ENCODE measurements at regions not wholly inside any gene's neighbourhood (a gene's known extent, or its start where the extent isn't known, plus 50 kb on each side); places are given as distances from the start of the nearest gene placed in this dataset.

DNA sequence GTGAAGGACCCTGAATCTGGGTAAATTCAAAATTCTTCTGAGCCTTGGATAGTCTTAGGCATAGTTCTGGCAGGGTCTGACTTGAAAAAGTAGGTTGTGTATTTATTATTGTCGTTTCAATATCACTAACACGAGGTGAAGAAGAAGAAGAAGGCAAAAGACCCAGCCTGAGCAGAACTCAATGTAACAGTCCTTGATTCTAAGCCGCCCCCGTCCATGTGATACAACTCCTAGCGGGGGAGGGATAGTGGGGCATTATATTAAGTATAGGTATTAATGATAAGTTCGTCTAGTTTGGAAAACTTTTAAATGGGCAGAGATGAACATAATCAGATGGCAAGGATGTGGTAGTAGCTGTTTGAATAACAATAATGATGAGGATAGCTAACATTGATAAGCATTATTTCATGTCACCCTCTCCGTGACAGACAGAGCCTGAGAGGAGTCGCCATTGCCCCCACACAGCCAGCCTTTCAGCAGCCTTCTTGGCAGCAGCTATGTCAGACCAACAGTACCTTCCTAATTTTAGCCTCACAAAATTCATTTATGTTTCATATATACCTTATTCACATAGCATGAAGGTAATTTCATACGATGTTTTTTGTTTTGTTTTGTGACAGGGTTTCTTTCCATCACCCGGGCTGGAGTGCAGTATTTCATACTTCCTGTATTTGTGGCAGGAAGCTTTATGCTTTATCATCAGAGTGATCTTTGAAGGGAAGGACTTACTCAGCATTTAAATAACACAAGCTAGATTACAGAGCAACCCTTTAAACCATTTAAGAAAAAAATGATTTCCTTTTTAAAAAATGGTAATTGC lies 64.4 kb upstream of the NPAS1 start:
- in situ Hi-C loops (cut with HindIII; ENCODE audit: low pct_unique_long_range_greater_than_20kb, low sequenced_read_pairs) = no loop called here
- no peak overlapping the region for H3K4me3 ChIP-seq (ENCODE audit: low read depth in 2 of 2, low read length in 2 of 2)
- no peak for ATAC-seq

DNA sequence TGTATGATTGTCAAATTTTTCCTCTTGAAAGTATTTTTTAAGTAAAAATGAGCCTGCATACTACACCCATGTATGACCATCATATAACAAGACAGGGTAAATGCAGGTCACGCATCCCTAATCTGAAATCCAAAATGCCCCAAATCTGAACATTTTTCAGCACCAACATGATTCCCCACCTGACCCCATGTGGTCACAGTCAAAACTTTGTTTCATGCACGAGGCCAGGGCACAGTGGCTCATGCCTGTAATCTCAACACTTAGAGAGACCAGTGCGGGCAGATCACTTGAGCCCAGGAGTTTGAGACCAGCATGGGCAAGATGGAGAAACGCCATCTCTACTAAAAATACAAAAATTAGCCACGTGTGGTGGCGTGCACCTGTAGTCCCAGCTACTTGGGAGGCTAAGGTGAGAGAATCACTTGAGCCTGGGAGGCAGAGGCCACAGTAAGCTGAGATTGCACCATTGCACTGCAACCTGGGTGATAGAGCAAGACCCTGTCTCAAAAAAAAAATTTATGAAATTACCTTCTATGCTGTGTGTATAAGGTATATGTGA lies 63.7 kb upstream of the NPAS1 start:
- H3K4me3 ChIP-seq (ENCODE audit: low read depth in 2 of 2, low read length in 2 of 2) = no peak overlapping the region
- no peaks in the 10 kb centered on the region for H3K27me3 ChIP-seq (ENCODE audit: control insufficient read depth, insufficient read depth, low read length)
- H3K27ac ChIP-seq (ENCODE audit: low read length) = no peak overlapping the region
- BruUV-seq (replicated peaks) = no TSS peak
- ATAC-seq (no peak), DNase-seq (ENCODE audit: low read depth, low spot score) (no peak)
- in situ Hi-C loops (cut with HindIII; ENCODE audit: low pct_unique_long_range_greater_than_20kb, low sequenced_read_pairs) = no loop called here
- POLR2A ChIA-PET = interaction anchor here (0.5 to 0.6 kb wide), 3 partner anchors 11 to 83 kb away, joined by 3 to 15 read pairs (median 4); no protein-coding TSS in a partner anchor
- TF ChIP-seq TCF7L2 (IDR thresholded peaks at IDR 0.05; ENCODE audit: low read depth, low read length) = no peak
- TF ChIP-seq, protein P1, sequence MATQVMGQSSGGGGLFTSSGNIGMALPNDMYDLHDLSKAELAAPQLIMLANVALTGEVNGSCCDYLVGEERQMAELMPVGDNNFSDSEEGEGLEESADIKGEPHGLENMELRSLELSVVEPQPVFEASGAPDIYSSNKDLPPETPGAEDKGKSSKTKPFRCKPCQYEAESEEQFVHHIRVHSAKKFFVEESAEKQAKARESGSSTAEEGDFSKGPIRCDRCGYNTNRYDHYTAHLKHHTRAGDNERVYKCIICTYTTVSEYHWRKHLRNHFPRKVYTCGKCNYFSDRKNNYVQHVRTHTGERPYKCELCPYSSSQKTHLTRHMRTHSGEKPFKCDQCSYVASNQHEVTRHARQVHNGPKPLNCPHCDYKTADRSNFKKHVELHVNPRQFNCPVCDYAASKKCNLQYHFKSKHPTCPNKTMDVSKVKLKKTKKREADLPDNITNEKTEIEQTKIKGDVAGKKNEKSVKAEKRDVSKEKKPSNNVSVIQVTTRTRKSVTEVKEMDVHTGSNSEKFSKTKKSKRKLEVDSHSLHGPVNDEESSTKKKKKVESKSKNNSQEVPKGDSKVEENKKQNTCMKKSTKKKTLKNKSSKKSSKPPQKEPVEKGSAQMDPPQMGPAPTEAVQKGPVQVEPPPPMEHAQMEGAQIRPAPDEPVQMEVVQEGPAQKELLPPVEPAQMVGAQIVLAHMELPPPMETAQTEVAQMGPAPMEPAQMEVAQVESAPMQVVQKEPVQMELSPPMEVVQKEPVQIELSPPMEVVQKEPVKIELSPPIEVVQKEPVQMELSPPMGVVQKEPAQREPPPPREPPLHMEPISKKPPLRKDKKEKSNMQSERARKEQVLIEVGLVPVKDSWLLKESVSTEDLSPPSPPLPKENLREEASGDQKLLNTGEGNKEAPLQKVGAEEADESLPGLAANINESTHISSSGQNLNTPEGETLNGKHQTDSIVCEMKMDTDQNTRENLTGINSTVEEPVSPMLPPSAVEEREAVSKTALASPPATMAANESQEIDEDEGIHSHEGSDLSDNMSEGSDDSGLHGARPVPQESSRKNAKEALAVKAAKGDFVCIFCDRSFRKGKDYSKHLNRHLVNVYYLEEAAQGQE (IDR thresholded peaks at IDR 0.05; ENCODE audit: insufficient read depth in 1 of 2, low read depth in 2 of 2, low read length in 1 of 2) = no peak
- TF ChIP-seq POLR2AphosphoS5 (IDR thresholded peaks at IDR 0.05; ENCODE audit: low read depth, low read length) = no peak
- no peak for TF ChIP-seq SIN3A (IDR thresholded peaks at IDR 0.05; ENCODE audit: borderline replicate concordance, insufficient read depth, low read depth, low read length)
- TF ChIP-seq, protein P2, sequence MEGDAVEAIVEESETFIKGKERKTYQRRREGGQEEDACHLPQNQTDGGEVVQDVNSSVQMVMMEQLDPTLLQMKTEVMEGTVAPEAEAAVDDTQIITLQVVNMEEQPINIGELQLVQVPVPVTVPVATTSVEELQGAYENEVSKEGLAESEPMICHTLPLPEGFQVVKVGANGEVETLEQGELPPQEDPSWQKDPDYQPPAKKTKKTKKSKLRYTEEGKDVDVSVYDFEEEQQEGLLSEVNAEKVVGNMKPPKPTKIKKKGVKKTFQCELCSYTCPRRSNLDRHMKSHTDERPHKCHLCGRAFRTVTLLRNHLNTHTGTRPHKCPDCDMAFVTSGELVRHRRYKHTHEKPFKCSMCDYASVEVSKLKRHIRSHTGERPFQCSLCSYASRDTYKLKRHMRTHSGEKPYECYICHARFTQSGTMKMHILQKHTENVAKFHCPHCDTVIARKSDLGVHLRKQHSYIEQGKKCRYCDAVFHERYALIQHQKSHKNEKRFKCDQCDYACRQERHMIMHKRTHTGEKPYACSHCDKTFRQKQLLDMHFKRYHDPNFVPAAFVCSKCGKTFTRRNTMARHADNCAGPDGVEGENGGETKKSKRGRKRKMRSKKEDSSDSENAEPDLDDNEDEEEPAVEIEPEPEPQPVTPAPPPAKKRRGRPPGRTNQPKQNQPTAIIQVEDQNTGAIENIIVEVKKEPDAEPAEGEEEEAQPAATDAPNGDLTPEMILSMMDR (IDR thresholded peaks at IDR 0.05) = no peak
- CTCF ChIA-PET = interaction anchor here (0.5 kb wide), 1 partner anchor 75 kb away, joined by 3 read pairs; no protein-coding TSS in a partner anchor
- no peaks in the 10 kb centered on the region for H3K9me3 ChIP-seq (ENCODE audit: control insufficient read depth, insufficient read depth, low read depth, low read length)
- intact Hi-C loops (cut with micrococcal nuclease; ENCODE audit: unreplicated experiment) = no loop called here
- H3K36me3 ChIP-seq (ENCODE audit: control insufficient read depth, insufficient read depth, low read length) = no peaks in the 10 kb centered on the region
- peaks cover 21% of the 10 kb centered on the region for H3K4me1 ChIP-seq (ENCODE audit: control insufficient read depth, insufficient read depth, low read length)

More for the DNA sequence above, 64.4 kb upstream of the NPAS1 start:
- Histone ChIP-seq H3K4me1 (ENCODE audit: control insufficient read depth, insufficient read depth, low read length) (peaks cover 28% of the 10 kb centered on the region), H3K27me3 (ENCODE audit: control insufficient read depth, insufficient read depth, low read length) (no peaks in the 10 kb centered on the region), H3K27ac (ENCODE audit: low read length) (peak overlapping the region; percentile 48), H3K36me3 (ENCODE audit: control insufficient read depth, insufficient read depth, low read length) (no peaks in the 10 kb centered on the region), H3K9me3 (ENCODE audit: control insufficient read depth, insufficient read depth, low read depth, low read length) (no peaks in the 10 kb centered on the region)
- intact Hi-C loops (cut with micrococcal nuclease; ENCODE audit: unreplicated experiment) = no loop called here
- ChIA-PET CTCF (interaction anchor here (0.5 kb wide), 1 partner anchor 76 kb away, joined by 3 read pairs; no protein-coding TSS in a partner anchor), POLR2A (interaction anchor here (0.5 to 0.6 kb wide), 2 partner anchors 10 to 83 kb away, joined by 3 to 4 read pairs; no protein-coding TSS in a partner anchor)
- TF ChIP-seq SIN3A (IDR thresholded peaks at IDR 0.05; ENCODE audit: borderline replicate concordance, insufficient read depth, low read depth, low read length) (no peak), POLR2AphosphoS5 (IDR thresholded peaks at IDR 0.05; ENCODE audit: low read depth, low read length) (no peak), TCF7L2 (IDR thresholded peaks at IDR 0.05; ENCODE audit: low read depth, low read length) (no peak)
- TF ChIP-seq, protein P1 (IDR thresholded peaks at IDR 0.05; ENCODE audit: insufficient read depth in 1 of 2, low read depth in 2 of 2, low read length in 1 of 2) = no peak
- TF ChIP-seq, protein P2 (IDR thresholded peaks at IDR 0.05) = no peak
- TSS peak; percentile 19 for BruUV-seq (replicated peaks)
- DNase-seq (ENCODE audit: low read depth, low spot score) = no peak
